Thyroid gland (tissue), 4 donors: ENCODE measurements at regions not wholly inside any gene's neighbourhood (a gene's known extent, or its start where the extent isn't known, plus 50 kb on each side); places are given as distances from the start of the nearest gene placed in this dataset.
"Not testable (repeated sequence)": the region's sequence is repeated elsewhere in the genome, so short reads cannot be mapped to it uniquely, and the experiment has no call there.

Experiments
- DNase-seq, 2 donors: peaks; one replicate each; pipeline ENCODE4 v3.0.0-alpha.2; 2019
- H3K27ac ChIP-seq, 3 donors: fragments of 200-600 bp; sonication (generic); 1 replicate in 2 of 3; 2 replicates in 1 of 3; pipeline ENCODE4 v1.5.1; 2016 to 2019; ENCODE audit warnings: mild to moderate bottlenecking in 1 of 3, moderate library complexity in 1 of 3
- H3K27me3 ChIP-seq: fragments of 200-600 bp; sonication (generic); one replicate; pipeline ENCODE4 v1.5.1; 2019
- H3K36me3 ChIP-seq, 2 donors: fragments of 200-600 bp; sonication (generic); one replicate each; pipeline ENCODE4 v1.5.1; 2016 to 2019
- H3K4me1 ChIP-seq, 2 donors: fragments of 200-600 bp; sonication (generic); one replicate each; pipeline ENCODE4 v1.5.1; 2017 to 2019
- H3K4me3 ChIP-seq, 3 donors: fragments of 200-600 bp; sonication (generic); replicated peaks in 1 of 3; 1 replicate in 2 of 3; 2 replicates in 1 of 3; pipeline ENCODE4 v1.5.1; 2016; ENCODE audit warnings: mild to moderate bottlenecking in 1 of 3
- H3K9me3 ChIP-seq: fragments of 200-600 bp; sonication (generic); one replicate; pipeline ENCODE4 v1.5.1; 2017
- CTCF ChIP-seq, 6 experiments: fragments of 200-600 bp in 3 of 6; fragments of 450-650 bp in 3 of 6; sonication (generic) in 3 of 6; IDR thresholded peaks; one replicate each; pipeline ENCODE4 v1.5.1; 2016 to 2019; ENCODE audit warnings: antibody characterized with exemption in 6 of 6, mild to moderate bottlenecking in 2 of 6, inconsistent platforms in 1 of 6, moderate library complexity in 1 of 6
- POLR2A ChIP-seq, 2 donors: fragments of 450-650 bp; IDR thresholded peaks; one replicate each; pipeline ENCODE4 v1.6.1; 2017; ENCODE audit warnings: antibody characterized with exemption in 2 of 2, mild to moderate bottlenecking in 2 of 2, moderate library complexity in 1 of 2
- WGBS, 2 donors: methylation state at CpG; one replicate each; pipeline ENCODE4 v1.1.5; 2017; 5-methylcytosine and 5-hydroxymethylcytosine counted together
- intact Hi-C: fragments of 100-400 bp; cut with DNase I; formaldehyde crosslinking; loops from one replicate; pipeline ENCODE4 v1.15.1; 2023

DNA sequence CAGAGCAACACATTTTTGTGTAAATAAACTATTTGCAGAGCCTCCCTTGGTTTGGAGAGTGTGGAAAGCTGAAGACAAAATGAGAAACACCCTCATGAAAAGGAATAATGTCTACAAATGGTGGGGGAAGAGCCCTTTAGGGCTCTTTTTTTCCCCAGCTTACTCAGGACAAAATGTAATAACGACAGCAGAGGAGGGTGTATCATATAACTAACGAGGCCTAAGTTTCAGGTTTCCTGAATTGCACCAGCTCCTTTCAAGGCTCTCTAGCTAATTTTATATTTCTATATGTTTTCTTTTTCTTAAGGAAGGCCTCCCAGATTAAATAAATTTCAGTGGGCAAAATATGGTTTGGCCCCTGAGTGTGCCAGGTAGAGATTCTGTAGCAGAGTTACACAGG lies 116.3 kb downstream of the FEM1C start:
- Histone ChIP-seq H3K4me1 (peaks cover 1 to 10% of the 10 kb centered on the region in 2 donors), H3K27me3 (no peaks in the 10 kb centered on the region), H3K27ac (no peak overlapping the region), H3K9me3 (no peaks in the 10 kb centered on the region), H3K36me3 (no peaks in the 10 kb centered on the region), H3K4me3 (no peak overlapping the region)
- 89 to 92% methylated on average over 2 of the region's 2 CpGs for WGBS, 2 donors
- intact Hi-C loops = no loop called here
- no peak for TF ChIP-seq POLR2A (IDR thresholded peaks at IDR 0.05)
- TF ChIP-seq CTCF (IDR thresholded peaks at IDR 0.05) = no peak
- no peak for DNase-seq

DNA sequence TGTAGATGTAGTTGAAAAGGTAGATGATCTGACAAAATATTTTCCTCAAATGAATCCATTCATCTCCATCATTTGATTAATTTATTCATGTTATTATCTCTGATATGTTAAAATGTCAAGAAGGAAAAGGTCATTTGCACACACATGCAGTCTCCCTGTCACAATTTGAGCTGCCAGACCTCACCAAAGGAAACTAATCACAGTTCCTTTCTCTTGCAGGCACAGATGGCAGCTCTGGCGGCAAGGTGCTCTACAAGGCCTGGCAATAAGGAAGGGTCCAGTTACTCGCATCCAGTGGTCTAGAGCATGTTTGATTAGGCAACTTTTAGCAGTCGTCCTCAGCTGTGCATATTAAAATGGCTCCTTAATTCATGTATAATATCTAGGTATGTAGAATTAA lies 120.1 kb downstream of the FEM1C start:
- Histone ChIP-seq H3K27me3 (no peaks in the 10 kb centered on the region), H3K4me3 (no peak overlapping the region), H3K27ac (peak overlapping the region in 1 of 3 donors; percentile 38), H3K4me1 (peaks cover 3 to 16% of the 10 kb centered on the region in 2 donors), H3K36me3 (no peaks in the 10 kb centered on the region), H3K9me3 (no peaks in the 10 kb centered on the region)
- 94 to 100% methylated on average over 3 of the region's 3 CpGs for WGBS, 2 donors
- DNase-seq = no peak
- intact Hi-C loops = no loop called here
- TF ChIP-seq POLR2A (IDR thresholded peaks at IDR 0.05) = no peak
- no peak for TF ChIP-seq CTCF (IDR thresholded peaks at IDR 0.05)

DNA sequence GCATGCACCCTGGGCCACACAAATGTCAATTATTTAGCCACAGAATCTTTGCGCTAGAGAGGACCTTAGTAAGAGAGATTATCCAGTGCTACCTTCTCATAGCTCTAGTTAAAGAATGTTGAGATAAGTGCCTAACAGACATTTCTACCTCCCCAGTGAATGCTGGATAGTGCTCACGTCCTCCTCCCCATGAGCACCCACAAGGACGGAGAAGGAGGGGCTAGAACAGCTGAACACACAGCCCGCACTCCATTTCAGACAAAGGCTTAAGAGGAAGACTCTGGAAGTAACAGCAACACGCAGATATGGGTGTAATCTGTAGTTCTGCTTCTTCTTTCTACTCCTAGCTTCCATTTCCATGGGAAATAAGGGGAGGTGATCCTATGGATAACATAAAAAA lies 120.5 kb downstream of the FEM1C start:
- peak overlapping the region; percentile 23 to 49 (median 38) for H3K27ac ChIP-seq

DNA sequence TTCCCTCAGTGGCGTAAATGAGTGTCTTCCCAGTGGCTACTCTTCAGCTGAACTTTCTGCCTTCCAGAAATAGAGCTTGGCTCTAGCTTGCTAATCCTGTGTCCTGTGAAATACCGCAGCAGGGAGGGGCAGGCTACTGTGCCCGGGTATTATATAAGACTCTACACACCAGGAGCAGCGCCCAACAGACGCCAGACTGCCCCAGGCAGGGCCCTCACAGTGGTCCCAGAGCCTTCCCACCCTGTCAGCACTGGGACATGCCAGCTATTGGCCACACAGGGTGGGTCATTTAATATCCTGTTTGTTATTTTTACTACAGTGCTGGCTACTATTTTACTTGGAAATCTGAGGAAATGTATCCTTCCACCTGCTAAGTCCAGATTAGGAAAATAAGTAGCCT lies 121.0 kb downstream of the FEM1C start:
- intact Hi-C loops = no loop called here
- H3K4me3 ChIP-seq = no peak overlapping the region
- H3K36me3 ChIP-seq = no peaks in the 10 kb centered on the region
- DNase-seq = peak; percentile 44 to 74
- peaks cover 3 to 16% of the 10 kb centered on the region in 2 donors for H3K4me1 ChIP-seq
- H3K9me3 ChIP-seq = no peaks in the 10 kb centered on the region
- TF ChIP-seq CTCF (IDR thresholded peaks at IDR 0.05) = no peak
- no peak for TF ChIP-seq POLR2A (IDR thresholded peaks at IDR 0.05)
- no peaks in the 10 kb centered on the region for H3K27me3 ChIP-seq
- 24 to 28% methylated on average over 4 to 5 of the region's 5 CpGs for WGBS, 2 donors
- peak overlapping the region; percentile 23 to 49 (median 38) for H3K27ac ChIP-seq

More for the DNA sequence above, 120.5 kb downstream of the FEM1C start:
- H3K9me3 ChIP-seq = no peaks in the 10 kb centered on the region
- WGBS, 2 donors = 58 to 59% methylated on average over 5 of the region's 5 CpGs
- no peak for DNase-seq
- no peaks in the 10 kb centered on the region for H3K36me3 ChIP-seq
- intact Hi-C loops = no loop called here
- H3K4me1 ChIP-seq = peaks cover 3 to 16% of the 10 kb centered on the region in 2 donors
- H3K4me3 ChIP-seq = no peak overlapping the region
- H3K27me3 ChIP-seq = no peaks in the 10 kb centered on the region
- no peak for TF ChIP-seq CTCF (IDR thresholded peaks at IDR 0.05)
- no peak for TF ChIP-seq POLR2A (IDR thresholded peaks at IDR 0.05)

DNA sequence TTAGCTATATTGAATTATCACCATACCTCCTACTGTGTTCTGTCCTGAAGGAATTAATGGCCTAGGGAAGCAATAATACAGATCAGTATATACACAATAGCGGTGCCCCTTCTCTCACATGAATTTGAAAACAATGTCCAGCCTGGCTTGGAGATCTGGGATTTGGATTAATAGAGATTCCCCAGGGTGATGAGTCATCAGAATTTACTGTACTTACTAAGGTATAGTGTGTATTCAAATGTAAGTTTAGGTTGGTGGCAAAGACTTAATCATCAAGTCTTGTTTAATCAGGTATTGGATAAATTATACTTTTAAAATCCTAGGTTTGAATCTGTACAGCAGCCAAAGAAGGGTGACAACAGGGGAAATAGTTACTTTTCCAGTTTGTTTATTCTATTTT lies 121.5 kb downstream of the FEM1C start:
- Histone ChIP-seq H3K9me3 (no peaks in the 10 kb centered on the region), H3K36me3 (no peaks in the 10 kb centered on the region), H3K27me3 (no peaks in the 10 kb centered on the region), H3K4me1 (peaks cover 3 to 16% of the 10 kb centered on the region in 2 donors), H3K27ac (peak overlapping the region in 2 of 3 donors; percentile 4 to 38), H3K4me3 (no peak overlapping the region)
- intact Hi-C loops = no loop called here
- WGBS, 2 donors = 81 to 85% methylated on average over 1 of the region's 1 CpG
- DNase-seq = no peak
- TF ChIP-seq CTCF (IDR thresholded peaks at IDR 0.05) (no peak), POLR2A (IDR thresholded peaks at IDR 0.05) (no peak)

GRCh38 chr5:115420812-115421211 lies 123.8 kb downstream of the FEM1C start:
- H3K9me3 ChIP-seq, H3K36me3 ChIP-seq, intact Hi-C loops, H3K4me3 ChIP-seq, DNase-seq, H3K27ac ChIP-seq, H3K27me3 ChIP-seq: not testable (repeated sequence)
- peaks cover 3 to 16% of the 10 kb centered on the region in 2 donors for H3K4me1 ChIP-seq
- 86% methylated on average over 3 of the region's 3 CpGs; no CpG with 5 or more reads in 1 of the 2 donors for WGBS, 2 donors
